ELR (cell line): ENCODE measurements at regions not wholly inside any gene's neighbourhood (a gene's known extent, or its start where the extent isn't known, plus 50 kb on each side); places are given as distances from the start of the nearest gene placed in this dataset.
"Not testable (repeated sequence)": the region's sequence is repeated elsewhere in the genome, so short reads cannot be mapped to it uniquely, and the experiment has no call there.

ENCODE experiments used
- DNase-seq: peaks from one replicate; pipeline ENCODE4 v3.0.0-alpha.2; 2015; ENCODE audit warnings: low read depth

DNA sequence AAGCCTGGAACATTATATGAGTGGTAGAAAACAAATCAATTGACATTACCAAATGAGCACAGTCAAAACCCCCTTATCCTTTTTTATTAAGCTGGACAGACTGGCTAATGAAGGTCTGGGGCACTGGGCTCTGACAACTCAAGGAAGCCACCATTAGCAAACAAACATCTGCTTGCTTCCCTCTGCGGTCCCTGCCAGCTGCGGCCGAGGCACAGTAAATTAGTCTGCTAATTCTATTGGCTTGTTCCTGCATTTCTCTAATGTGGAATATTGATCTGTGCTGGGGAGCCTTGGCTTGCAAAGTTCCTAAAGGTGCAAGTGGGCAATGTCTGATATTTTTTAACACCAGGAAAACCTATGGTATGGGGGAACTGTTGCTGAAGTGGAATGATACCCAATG lies 300.3 kb downstream of the MTX2 start:
- DNase-seq = no peak

DNA sequence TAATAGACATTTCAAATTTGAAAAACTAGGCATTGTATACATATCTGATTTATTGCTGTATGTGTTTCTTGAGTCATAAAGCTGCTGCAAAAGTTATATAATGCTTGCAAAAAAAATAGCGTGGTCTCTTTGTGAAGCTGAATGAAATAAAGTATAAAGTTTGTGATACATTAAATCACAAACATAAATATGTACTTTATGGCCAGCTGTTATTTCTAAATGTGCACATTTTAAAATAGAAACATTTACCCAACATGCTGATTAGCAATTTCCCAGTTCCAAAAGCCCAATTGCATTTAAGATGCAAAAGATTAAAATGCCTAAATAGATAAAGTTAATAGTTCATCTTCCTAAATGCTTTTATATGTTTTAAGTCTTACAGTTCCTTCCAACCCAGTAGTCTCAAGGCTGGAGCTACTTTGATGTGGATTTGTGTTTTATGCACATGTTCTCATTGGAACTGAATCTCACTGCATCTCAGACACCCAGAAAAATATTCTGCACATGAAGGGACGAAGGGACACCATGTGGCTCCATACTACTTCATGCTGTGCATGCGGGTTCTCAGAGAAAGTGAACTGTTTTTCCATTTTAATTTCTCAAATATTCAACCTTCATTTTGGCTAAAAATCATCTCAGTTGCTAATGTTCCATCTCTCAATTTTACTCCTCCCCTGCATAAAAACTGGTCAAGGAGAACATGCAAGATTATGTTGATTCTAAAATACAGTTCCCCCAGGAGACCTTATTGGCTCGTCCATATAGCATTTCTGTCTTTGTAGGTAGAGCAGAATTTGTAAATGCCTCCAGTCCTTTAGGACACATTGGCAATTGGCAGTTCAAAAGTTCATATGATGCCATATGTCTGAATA lies 304.6 kb downstream of the MTX2 start:
- DNase-seq = no peak

DNA sequence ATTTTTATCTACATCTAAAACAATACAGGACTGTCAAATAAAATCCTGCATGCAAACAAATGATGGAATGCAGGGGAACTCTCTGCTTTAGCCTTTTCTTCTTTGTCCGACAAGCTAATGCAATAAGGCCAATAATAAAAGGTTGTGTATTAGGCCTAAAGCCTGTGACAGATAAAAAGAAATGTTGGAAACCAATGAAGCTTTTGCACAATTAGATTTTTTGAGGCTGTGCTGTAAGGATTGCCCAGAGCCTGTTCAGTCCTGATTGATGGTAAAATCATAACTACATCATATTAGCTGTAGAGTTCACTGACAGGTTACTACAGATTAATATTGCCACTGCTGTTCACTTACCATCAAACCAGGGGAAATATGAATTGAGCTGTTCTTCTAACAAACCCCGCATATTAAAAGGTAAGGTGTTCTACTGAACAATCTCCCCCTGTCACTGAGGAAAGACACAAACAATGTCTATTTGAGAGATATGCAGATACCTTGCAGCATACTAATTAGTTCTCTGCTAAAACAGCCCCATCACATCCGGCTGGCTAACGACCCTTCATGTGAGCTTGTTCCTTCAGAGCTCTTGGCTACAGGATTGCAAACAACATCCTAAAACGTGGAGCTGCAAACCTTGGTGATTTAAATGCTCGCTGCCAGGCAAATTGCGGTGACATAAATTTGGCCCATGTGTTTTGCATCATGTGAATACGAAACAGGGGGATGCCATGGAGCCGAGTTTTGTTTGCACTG lies 305.4 kb downstream of the MTX2 start:
- no peak for DNase-seq

DNA sequence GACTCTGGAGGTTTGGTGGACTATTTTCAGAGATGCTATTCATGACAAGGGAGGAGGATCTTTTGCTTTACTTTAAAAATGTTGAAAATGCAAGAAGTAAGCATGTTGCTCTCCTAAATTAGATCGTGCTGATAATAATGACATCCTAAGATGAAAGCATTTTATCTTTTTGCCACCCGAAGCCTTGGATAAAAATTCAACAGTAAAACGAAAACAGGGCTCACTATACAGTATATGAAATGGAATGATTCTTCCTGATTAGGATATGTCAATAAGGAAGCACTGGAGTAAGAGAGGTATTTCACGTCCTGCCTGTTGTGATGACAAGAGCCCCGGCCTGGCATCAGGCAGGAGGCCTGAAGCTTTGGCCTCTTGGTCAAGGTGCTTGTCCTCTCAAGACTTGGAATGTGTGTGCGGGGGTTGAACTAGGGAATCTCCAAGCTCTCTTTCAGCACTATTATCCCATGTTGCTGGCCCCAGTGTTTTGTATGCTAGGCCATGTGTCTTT lies 306.0 kb downstream of the MTX2 start:
- DNase-seq = no peak

DNA sequence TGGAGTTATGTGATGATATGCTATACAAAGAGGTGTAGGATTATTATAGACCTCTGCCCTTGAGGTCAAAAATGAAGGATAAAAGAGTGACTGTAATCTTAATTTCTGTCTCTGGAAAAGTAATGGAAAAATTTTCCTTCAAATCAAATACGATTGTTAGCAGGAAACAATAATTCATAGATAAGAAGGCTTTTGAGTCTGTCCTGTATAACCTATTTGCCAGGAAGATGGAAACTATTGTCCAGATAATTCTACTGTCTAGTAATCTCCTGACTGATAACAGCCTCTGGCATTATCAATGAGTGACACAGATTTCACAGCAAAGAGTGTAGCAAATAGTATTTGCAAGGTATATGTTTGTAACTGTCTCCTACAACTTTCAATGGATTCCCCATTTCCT lies 307.8 kb downstream of the MTX2 start:
- no peak for DNase-seq

DNA sequence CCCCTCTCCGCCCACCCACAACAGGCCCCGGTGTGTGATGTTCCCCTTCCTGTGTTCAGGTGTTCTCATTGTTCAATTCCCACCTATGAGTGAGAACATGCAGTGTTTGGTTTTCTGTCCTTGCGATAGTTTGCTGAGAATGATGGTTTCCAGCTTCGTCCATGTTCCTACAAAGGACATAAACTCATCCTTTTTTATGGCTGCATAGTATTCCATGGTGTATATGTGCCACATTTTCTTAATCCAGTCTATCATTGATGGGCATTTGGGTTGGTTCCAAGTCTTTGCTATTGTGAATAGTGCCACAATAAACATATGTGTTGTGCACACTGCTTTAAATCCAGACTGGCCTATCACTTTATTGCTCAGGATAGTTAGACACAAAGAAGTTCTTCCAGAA lies 309.1 kb downstream of the MTX2 start:
- DNase-seq = not testable (repeated sequence)

DNA sequence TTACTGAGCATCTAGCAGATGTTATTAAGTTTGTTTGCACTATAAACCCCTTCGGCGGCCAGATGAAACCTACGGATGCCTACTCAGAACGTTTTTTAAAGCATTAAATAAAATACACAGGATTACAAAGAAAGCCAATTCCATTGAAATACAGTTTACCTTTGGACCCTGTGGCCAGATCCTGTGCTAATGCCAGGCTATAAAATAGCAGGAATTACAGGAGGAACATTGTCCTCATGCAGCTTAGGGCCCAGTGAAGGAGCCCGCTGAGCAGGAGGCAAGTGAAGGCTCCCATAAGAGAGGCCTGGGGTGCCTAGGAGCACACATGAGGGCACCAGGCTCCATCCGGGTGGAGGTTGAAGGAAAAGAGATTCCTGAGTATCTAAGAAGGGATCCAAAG lies 310.4 kb downstream of the MTX2 start:
- DNase-seq = no peak

DNA sequence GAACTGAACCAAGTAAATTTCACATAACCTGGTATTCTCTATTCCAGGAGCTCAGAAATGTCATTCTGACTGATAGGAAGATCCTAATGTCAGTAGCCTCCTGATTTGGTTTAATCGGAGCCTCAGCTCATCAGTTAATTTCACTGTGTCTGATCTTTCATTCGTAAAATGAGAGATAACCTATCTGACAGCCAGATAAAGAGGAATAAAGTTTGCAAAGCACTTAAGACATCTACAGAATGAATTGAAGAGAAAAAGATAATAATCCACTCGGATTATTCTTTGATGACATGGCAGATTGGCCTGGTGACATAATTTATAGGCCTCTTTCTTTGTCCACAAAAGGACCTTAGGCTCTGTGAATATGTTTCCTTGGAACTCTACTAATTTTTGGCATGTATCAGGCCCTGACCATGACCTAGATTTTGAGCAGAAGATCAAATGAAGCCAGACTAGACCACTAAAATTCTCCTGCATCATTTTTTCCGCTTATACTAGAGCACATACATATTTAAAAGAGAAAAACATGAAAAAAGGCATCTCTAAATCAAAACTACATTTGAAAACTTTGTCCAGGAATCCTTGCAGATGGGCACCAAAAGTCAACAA lies 312.4 kb downstream of the MTX2 start:
- DNase-seq = no peak

DNA sequence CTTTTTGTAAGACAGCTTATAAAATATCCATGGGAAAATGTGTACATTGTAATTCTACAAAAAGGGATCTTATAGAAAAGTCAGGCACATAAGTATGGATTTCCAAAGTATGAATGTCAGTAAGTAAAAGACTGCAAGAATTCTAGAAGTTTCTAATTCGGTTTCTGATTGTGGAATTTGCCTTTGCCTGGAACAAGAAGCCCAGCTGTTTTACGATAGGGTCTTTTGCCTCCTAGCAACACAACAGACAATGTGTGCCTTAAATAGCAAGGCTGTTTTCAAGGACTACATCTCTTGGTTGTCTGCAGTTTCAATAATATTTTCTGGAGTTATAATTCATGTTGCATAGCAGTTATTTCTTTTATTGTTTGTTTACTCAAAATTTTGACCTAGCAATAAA lies 312.9 kb downstream of the MTX2 start:
- DNase-seq = no peak

DNA sequence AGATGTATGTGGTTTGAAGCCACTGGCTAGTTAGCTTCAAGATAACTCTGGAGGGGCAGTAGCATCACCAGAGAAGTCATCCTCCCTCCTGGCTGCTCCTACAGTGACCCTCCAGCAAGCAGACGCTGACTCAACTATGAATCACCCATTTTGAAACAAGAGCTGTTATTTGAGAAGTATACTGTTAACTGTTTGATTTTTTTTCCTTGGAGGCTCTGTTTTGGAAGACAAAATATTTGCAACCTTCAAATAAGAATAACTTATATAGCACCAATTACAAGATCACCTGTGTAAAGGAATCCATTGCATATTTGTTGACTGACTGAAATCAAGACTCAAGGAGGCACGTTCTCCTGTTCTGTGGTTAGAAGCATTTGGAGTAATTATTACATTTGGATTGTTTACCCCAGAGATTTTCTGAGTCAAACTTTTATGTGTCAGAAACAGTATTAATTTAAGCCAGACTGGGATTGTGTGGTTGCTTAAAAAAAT lies 313.8 kb downstream of the MTX2 start:
- DNase-seq = peak; percentile 97

DNA sequence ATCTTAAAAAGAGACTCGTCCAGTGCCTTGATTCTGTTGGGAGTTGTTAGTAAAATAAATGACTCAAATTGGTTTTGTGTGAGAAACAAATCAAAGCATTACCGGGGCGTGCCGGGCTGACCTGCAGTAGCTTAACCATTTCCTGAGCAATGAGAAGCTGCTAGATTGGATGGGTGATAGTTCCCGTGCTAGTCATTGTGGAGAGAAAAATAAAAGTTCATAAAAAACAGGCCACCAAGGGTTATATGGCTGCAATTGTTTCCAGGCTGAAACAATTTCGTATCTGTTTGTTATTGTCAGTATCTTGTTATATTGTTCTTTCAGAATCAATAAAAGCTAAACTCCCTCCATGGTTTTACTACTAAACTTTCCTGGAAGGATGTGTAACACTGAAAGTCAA lies 314.4 kb downstream of the MTX2 start:
- peak; percentile 89 for DNase-seq

DNA sequence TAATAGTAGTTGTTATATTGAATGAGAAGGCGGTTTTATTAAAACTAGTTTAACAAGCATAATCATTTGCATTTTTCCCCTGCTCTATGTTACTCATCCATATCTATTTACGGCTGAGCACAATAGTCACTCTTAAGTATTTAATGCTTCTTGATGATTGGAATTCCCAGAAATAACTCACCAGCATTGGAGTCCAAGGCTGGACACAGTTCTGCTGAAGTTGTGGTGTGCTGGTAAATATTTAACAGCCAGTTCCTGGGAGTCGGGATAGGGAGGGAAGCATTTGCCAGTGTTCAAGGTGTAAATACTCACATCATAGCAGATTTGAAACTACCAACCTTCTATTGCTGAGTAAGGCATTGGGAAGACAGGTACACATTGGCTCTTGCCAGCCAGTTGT lies 315.1 kb downstream of the MTX2 start:
- peak; percentile 80 for DNase-seq

DNA sequence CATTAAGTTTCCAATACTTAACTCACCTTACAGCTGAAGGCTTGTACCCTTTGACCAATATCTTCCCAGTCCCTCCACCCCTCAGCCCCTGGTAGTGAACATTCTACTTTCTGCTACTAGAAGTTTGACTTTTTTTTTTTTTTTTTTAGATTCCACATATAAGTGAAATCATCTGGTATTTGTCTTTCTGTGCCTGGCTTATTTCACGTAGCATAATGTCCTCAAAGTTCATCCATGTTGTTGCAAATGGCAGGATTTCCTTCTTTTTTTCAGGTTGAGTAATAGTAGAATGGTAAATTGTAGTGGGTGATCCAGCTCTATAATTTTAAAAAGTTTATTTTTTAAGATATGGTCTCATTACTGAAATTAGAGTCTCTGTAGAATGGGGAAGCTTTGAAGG lies 316.0 kb downstream of the MTX2 start:
- no peak for DNase-seq

DNA sequence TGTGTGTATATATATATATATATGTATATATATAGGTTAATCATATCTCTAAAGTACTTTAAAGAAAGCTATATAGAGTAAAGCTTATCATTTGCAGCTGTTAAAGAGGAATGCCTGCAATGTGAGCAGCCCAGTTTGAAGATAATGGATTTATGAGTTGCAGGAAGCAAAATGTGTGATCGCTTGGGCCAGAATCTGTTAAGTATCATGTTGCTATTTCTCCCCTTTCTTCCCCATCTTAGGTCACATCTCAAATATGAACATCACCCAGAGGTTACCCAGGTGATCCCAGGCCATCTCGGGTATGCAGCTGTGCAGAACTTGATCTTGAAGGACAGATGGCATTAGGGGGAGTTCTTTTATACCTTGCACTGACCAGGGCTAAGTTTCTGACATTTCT lies 316.5 kb downstream of the MTX2 start:
- no peak for DNase-seq

DNA sequence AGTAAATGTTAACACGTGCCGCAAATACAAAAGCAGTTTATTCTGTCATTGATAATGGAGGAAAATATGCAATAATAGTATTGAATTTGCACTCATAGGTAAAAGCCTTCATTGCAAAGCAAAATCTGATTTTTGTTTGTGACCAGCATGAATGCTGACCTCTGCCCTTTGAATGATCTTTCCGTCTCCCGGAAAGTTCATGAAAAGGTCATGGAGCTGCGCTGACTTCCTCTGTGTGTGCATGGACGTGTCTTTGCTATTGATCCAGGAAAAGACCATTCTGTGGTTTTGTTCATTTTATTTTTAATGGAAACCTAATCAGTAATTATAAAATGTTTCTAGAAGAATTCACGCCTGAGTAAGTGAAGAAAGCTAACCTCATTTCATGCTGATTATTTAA lies 320.0 kb downstream of the MTX2 start:
- no peak for DNase-seq

DNA sequence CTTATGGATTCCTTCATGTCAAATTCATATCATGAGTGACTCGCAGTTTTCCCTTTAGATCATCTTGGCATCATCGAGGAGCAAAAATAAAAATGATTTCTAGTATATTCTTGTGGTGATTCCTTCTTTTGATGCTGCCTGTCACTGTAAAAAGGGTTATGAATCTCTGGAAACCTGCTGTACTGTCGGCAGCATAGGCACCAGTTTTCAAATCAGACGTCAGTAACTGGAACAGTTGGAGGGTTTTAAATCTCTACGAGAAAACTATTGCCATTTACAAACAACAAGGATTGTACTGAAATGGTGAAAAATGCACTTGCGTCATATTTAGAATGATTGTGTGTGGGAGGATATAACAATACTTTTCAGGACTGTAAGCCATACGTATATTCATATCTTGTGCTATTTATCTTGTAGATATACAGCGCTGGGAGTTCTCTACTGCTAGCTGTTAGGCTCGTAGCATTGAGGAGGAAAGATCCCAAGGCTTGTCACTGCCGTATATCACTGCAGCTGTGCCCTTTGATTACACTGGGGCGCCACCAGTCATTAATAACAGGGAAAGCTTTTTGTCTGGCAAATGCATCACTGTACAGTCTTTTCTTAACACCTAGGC lies 320.7 kb downstream of the MTX2 start:
- DNase-seq = no peak

DNA sequence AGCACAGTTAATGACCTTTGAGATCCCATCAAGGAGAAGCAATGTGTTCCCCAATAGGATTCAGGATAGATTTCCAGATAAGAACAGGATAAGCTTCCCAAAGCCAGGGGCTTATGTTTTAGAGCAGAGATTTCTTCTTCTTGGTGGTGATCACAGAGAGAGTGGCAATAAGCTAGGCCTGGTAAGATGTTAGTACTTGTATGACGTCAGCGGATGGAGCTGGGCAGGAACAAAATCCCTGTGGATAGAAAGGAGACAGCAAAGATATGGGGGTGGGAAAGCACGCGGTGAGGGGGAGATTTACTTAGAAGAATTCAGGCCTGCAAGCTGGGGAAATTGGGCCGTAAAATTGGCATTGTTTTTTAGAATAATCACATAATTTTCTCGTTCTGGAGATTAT lies 323.0 kb downstream of the MTX2 start:
- no peak for DNase-seq

DNA sequence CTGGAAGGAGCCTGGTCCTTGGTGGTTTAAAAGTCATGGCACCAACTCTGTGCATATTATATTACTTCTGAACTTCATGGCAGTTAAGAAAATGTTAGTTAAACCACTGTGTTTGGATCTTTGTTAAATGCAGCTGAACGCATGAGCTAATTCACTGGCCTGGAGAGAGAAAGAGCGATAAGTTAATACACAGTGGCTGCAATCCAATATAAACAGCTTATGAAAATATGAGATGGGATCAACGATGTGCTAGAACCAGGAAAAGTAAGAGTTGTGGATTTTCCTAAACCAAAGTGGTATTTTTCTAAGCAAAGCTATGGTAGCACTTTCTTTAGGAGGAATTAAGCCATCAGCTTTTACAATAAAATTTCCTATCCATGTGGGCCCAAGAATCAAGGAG lies 326.7 kb downstream of the MTX2 start:
- DNase-seq = no peak

DNA sequence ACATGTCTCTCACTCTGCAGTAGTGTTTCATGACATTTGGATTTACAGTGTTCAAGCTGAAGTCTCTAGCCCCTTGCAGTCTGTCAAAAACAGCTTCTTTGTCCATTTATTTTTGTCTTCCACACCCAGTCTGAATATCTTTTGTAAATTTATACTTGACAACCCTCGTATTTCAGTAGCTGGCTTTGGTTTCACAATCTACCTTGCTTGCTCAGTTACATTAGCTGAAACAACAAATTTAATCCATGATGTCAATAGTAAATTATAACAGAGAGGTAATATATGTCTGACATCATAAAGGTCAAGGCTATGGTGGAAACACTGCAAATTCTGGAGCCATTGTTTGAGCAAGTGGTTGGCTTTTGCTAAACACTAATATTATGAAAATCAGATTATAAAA lies 328.7 kb downstream of the MTX2 start:
- no peak for DNase-seq

DNA sequence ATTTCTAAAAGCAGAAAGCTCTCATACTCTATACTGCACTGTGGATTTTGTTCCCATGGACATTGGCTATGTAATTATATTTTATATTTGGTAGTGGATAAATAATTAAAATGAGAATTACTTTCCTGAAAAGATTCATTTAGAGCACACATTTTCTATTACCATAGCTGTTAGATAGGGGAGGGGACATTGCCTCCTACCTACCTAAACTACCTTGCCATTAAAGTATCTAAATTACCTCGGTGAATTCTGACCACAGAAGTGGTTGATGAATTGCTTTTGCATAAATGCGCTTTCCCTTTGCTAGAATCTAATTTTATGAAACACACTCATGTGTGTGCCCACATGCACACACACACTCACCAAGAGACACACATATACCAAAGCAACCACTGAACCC lies 329.1 kb downstream of the MTX2 start:
- no peak for DNase-seq

DNA sequence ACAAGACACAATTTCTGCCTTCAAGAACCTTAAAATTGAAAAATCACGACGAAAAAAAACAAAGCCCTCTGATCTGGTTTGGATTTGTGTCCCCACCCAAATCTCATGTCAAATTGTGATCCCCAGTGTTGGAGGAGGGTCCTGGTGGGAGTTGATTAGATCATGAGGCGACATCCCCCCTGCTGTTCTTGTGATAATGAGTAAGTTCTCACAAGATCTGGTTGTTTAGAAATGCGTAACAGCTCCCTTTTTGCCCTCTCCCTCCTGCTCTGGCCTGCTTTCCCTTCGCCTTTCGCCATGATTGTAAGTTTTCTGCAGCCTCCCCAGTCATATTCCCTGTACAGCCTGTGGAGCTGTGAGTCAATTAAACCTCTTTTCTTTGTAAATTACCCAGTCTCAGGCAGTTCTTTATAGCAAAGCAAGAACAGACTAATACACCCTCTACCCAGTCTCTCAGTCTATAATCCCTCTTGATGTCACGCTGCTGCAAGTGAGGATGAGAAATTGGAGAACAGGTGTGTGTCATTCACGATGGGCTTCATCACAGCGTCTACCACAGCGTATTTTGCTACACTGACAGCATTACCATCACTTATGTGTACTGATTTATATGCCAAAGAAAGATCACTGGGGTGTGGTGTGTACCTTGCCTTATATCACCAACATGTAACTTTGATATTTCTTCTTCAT lies 330.7 kb downstream of the MTX2 start:
- no peak for DNase-seq

DNA sequence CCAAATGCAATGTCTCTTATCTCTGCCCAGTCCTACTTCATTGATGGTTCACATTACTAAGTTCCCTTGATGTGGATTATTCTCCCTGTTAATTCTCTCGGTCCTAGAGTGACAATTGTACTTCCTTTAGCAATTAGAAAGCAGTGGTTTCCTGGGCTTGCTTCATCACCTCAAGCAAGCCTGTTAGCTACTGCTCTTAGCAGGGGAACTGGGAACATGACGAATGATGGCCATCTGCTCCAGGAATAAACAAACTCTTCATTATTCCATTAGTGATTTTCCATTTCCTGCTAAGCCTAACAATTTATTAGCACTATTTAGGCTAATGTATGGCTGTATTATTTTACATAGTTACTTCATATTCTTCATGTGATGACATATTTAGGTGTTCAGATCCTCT lies 331.8 kb downstream of the MTX2 start:
- DNase-seq = no peak
